Adrenal gland (tissue), 5 donors: ENCODE measurements at regions not wholly inside any gene's neighbourhood (a gene's known extent, or its start where the extent isn't known, plus 50 kb on each side); places are given as distances from the start of the nearest gene placed in this dataset.

ENCODE experiments used
- POLR2A ChIP-seq, 2 donors: fragments of 450-650 bp; IDR thresholded peaks; one replicate each; pipeline ENCODE4 v1.6.1; 2017; ENCODE audit warnings: antibody characterized with exemption in 2 of 2, mild to moderate bottlenecking in 2 of 2, moderate library complexity in 1 of 2
- TF ChIP-seq, protein P1 (sequence below), 6 experiments: fragments of 450-650 bp in 4 of 6; fragments of 200-600 bp in 2 of 6; sonication (generic) in 1 of 6; IDR thresholded peaks; 1 replicate in 5 of 6; 2 replicates in 1 of 6; pipeline versions ENCODE4 v1.5.1 to v1.8.0; 2016 to 2021; ENCODE audit warnings: antibody characterized with exemption in 6 of 6, mild to moderate bottlenecking in 2 of 6, moderate library complexity in 1 of 6
- donor health status: DM: no; HTN: no; CAD: no.

GRCh38 chr2:123040506-123040905 lies 984.6 kb upstream of the CNTNAP5 start:
- TF ChIP-seq, protein P1, sequence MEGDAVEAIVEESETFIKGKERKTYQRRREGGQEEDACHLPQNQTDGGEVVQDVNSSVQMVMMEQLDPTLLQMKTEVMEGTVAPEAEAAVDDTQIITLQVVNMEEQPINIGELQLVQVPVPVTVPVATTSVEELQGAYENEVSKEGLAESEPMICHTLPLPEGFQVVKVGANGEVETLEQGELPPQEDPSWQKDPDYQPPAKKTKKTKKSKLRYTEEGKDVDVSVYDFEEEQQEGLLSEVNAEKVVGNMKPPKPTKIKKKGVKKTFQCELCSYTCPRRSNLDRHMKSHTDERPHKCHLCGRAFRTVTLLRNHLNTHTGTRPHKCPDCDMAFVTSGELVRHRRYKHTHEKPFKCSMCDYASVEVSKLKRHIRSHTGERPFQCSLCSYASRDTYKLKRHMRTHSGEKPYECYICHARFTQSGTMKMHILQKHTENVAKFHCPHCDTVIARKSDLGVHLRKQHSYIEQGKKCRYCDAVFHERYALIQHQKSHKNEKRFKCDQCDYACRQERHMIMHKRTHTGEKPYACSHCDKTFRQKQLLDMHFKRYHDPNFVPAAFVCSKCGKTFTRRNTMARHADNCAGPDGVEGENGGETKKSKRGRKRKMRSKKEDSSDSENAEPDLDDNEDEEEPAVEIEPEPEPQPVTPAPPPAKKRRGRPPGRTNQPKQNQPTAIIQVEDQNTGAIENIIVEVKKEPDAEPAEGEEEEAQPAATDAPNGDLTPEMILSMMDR (IDR thresholded peaks at IDR 0.05) = no peak
- no peak for TF ChIP-seq POLR2A (IDR thresholded peaks at IDR 0.05)
